ENCODE measurements at regions not wholly inside any gene's neighbourhood (a gene's known extent, or its start where the extent isn't known, plus 50 kb on each side); places are given as distances from the start of the nearest gene placed in this dataset.
"Not testable (repeated sequence)": the region's sequence is repeated elsewhere in the genome, so short reads cannot be mapped to it uniquely, and the experiment has no call there.

DNA sequence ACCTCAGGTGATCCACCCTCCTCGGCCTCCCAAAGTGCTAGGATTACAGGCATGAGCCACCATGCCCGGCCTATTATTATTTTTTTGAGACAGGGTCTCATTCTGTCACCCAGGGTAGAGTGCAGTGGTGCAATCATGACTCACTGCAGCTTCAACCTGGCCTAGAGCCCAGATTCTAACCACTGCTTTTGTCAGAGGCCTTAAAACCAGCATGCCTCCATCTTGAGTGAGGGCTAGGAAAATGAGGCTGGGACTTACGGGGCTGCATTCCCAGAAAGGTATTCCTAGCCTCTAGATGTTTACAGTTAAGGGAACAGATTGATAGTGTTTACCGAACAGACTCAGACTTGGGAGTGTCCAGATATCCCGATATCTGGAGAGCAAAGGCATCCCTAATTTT lies 57.6 kb upstream of the ATF7IP2 start:
- TF ChIP-seq EZH2 (IDR thresholded peaks at IDR 0.05; ENCODE audit: low read depth) = not testable (repeated sequence)
- TF ChIP-seq, protein P1, sequence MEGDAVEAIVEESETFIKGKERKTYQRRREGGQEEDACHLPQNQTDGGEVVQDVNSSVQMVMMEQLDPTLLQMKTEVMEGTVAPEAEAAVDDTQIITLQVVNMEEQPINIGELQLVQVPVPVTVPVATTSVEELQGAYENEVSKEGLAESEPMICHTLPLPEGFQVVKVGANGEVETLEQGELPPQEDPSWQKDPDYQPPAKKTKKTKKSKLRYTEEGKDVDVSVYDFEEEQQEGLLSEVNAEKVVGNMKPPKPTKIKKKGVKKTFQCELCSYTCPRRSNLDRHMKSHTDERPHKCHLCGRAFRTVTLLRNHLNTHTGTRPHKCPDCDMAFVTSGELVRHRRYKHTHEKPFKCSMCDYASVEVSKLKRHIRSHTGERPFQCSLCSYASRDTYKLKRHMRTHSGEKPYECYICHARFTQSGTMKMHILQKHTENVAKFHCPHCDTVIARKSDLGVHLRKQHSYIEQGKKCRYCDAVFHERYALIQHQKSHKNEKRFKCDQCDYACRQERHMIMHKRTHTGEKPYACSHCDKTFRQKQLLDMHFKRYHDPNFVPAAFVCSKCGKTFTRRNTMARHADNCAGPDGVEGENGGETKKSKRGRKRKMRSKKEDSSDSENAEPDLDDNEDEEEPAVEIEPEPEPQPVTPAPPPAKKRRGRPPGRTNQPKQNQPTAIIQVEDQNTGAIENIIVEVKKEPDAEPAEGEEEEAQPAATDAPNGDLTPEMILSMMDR (conservative IDR thresholded peaks at IDR 0.05) = not testable (repeated sequence)

All from PC-9 (cell line).